H7 (cell line): ENCODE measurements at regions not wholly inside any gene's neighbourhood (a gene's known extent, or its start where the extent isn't known, plus 50 kb on each side); places are given as distances from the start of the nearest gene placed in this dataset.

ENCODE experiments used
- DNase-seq: peaks from one replicate; pipeline ENCODE4 v3.0.0; 2012
- H3K27me3 ChIP-seq: 2 replicates; pipeline ENCODE4 v1.6.0; 2011; ENCODE audit warnings: mild to moderate bottlenecking, low read length; ENCODE audit not compliant: control insufficient read depth, insufficient read depth
- H3K36me3 ChIP-seq: replicated peaks from 2 replicates; pipeline ENCODE4 v1.5.1; 2011; ENCODE audit warnings: low read length; ENCODE audit not compliant: control insufficient read depth, insufficient read depth
- H3K4me3 ChIP-seq: 2 replicates; pipeline ENCODE4 v1.5.1; 2011; ENCODE audit warnings: low read depth, mild to moderate bottlenecking, control low read depth, low read length, moderate library complexity; ENCODE audit not compliant: insufficient read depth

DNA sequence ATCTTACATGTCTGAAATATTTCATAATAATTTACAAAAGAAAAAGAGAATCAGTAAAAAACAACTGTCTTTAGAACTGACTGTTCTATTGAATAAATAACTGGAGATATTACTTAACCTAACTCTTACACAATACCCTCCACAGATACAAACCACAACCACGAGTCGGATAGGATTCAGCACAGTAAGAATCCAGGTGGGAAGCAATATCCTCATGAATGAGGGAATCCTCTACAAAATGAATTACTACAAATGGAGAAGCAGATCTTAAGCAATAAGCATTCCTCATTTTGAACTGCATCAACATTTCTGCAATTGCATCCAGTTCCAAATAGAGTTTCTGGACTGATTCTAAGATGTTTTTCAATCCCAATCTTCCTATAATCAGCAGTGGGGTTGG is 227.1 kb downstream of the SH2D1A start:
- Histone ChIP-seq H3K4me3 (no peak overlapping the region), H3K36me3 (no peaks in the 10 kb centered on the region), H3K27me3 (no peaks in the 10 kb centered on the region)
- no peak for DNase-seq

DNA sequence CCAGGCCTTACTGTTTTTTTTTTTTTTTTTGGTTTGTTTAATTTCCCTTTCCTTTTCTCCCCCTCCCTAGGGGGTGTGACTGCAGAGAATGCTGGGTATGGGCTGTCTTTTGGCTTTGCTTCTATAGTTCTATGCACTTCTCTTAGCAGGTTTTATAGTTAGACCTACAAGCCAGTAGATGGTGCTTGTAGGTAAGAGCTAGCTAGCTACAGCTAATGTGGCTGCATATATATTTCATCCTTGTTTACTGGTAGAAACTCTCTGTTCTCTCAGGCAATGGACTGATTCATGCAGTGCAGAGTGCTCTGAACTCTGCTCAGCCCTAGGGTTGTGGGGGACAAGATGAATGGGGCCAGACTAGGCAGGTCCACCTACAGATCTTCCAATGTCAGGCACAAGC is 246.4 kb downstream of the SH2D1A start:
- Histone ChIP-seq H3K27me3 (no peaks in the 10 kb centered on the region), H3K4me3 (no peak overlapping the region), H3K36me3 (no peaks in the 10 kb centered on the region)
- no peak for DNase-seq

- no peak for DNase-seq
- Histone ChIP-seq H3K36me3 (no peaks in the 10 kb centered on the region), H3K27me3 (no peaks in the 10 kb centered on the region), H3K4me3 (no peak overlapping the region)
These were observed 247.8 kb downstream of the SH2D1A start for GRCh38 chrX:124594017-124594651.

- Histone ChIP-seq H3K4me3 (no peak overlapping the region), H3K27me3 (no peaks in the 10 kb centered on the region), H3K36me3 (no peaks in the 10 kb centered on the region)
- no peak for DNase-seq
These were observed 259.1 kb downstream of the SH2D1A start for GRCh38 chrX:124605511-124605910.

DNA sequence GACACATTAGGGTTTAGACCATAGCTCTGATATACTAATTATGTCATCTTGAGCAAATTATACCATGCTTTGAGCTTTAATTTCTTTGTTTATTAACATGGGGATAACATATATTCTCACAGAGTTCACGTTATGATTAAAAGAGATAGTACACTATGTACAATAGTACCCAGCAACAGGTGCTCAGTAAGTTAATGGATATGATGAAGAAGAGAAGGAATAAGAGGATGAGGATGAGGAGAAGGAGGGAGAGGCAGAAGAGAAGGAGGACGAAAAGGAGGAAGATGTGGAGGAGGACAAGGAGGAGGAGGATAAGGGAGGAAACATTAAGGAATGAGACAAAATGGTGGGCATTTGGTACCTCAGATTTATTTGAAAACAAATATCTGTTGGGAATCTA is 260.4 kb downstream of the SH2D1A start:
- no peak overlapping the region for H3K4me3 ChIP-seq
- no peaks in the 10 kb centered on the region for H3K27me3 ChIP-seq
- H3K36me3 ChIP-seq = no peaks in the 10 kb centered on the region
- no peak for DNase-seq

DNA sequence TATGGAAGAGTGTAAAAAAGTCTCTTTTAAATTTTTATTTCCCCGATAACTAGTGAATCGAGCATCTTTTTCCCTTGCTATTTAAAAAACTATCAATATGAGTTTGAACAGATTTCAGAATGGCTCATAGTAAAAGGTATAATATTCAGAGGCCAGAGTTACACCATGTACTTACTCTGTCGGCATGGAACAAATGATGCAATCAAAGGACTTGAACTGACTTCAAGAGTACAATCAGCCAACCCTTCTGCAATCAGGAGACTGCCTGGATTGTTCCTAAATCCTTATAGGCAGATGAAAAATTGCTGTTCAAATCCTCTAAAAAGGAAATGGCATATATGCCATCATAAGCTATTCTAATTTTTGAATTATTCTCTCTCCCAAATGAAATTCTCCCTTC is 273.3 kb downstream of the SH2D1A start:
- no peak for DNase-seq
- Histone ChIP-seq H3K27me3 (no peaks in the 10 kb centered on the region), H3K4me3 (no peak overlapping the region), H3K36me3 (no peaks in the 10 kb centered on the region)

DNA sequence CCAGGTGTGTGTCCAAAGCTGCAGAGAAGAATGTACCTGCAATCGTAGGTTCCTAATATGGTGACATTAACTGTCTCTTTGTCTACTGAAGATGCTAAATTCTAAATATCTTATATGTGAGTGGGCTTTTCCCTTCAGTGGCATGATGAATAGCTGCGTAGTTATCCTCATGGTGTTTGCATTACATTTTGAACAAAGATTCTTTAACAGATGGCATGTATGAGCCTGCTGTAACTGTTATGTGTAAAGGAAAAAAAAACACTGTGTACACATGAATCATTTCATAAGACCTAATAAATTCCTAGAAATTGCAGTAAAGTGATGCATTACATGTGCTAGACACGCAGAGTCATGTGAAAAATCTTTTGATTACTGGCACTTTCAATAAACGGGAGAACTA is 288.0 kb downstream of the SH2D1A start:
- no peaks in the 10 kb centered on the region for H3K27me3 ChIP-seq
- no peak for DNase-seq
- no peak overlapping the region for H3K4me3 ChIP-seq
- no peaks in the 10 kb centered on the region for H3K36me3 ChIP-seq

DNA sequence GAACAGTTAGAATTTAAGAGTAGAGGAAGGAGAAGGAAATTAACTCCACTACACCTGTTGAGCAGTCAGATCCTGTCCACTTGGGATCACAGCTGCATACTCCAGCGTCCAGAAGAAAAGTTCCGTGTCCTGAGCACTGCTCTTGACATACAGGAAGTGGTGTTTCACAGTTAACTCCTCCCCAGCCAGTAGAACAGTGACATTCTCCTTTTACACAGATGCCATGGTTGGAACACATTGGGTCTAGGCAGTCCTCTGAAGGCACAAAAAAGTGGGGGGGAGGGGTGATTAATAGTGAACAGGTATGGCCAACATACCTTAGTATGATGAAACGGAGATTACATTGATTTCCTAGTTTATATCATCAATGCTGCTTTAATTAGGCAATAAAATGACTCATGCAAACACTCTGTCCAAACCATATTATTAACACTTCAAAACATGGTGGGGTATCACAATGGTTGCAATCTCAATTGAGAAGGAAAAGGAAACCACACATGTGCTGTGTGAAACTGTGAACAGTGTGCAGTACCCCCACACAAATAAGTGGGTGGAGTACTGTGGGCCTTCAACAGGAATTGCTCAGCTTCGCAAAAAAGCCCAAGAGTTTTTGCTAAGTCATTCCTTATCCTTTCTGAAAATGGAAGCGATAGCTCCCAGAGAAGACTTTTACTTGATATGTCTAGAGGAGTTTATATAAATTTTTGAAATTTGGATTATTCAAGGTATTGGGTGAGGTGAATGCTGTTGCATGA is 295.6 kb downstream of the SH2D1A start:
- Histone ChIP-seq H3K4me3 (no peak overlapping the region), H3K27me3 (no peaks in the 10 kb centered on the region), H3K36me3 (no peaks in the 10 kb centered on the region)
- no peak for DNase-seq

- Histone ChIP-seq H3K27me3 (no peaks in the 10 kb centered on the region), H3K36me3 (no peaks in the 10 kb centered on the region), H3K4me3 (no peak overlapping the region)
- no peak for DNase-seq
These were observed 300.0 kb downstream of the SH2D1A start for GRCh38 chrX:124646403-124646802.

GRCh38 chrX:124651031-124651430 is 304.7 kb downstream of the SH2D1A start:
- no peak for DNase-seq
- H3K4me3 ChIP-seq = no peak overlapping the region
- no peaks in the 10 kb centered on the region for H3K36me3 ChIP-seq
- H3K27me3 ChIP-seq = no peaks in the 10 kb centered on the region

GRCh38 chrX:124665621-124666400 is 319.4 kb downstream of the SH2D1A start:
- Histone ChIP-seq H3K36me3 (no peaks in the 10 kb centered on the region), H3K27me3 (no peaks in the 10 kb centered on the region), H3K4me3 (no peak overlapping the region)
- DNase-seq = no peak

DNA sequence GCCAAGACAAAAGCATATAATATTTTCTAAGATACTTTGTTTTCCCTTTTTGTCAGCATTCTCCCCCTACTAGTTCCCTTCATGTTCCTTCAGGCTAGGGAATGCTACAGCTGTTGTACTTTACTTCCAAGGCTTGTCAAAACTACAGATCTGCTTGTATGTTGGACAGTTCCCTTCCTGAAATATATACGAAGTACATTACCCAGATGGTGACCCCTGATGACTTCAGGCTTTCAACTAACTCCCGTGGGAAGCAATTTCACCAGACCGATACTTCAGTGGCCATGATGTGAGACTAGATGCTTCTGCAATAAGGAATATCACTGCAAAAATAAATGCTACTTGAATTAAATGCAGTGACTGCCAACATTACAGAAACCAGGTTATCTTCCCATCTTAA is 332.8 kb downstream of the SH2D1A start:
- no peak for DNase-seq
- Histone ChIP-seq H3K36me3 (no peaks in the 10 kb centered on the region), H3K27me3 (no peaks in the 10 kb centered on the region), H3K4me3 (no peak overlapping the region)

DNA sequence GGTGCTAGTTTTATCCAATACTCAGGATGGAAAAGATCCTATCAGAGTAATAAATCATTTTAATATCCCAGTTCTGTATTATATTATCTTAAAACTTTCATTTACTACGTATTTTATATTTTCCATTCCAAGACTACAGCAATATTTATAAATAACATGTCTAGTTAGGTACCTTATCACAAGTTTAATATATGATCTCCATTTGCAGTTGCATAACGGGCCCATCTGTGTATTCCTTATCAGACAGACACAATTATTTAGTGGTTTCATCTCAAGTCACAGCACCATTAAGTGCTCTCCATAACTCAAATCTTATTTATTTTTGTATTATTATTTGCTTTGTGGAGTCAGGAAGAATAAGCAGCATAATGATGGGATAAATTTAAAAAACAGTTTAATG is 333.9 kb downstream of the SH2D1A start:
- no peak overlapping the region for H3K4me3 ChIP-seq
- H3K27me3 ChIP-seq = no peaks in the 10 kb centered on the region
- no peaks in the 10 kb centered on the region for H3K36me3 ChIP-seq
- no peak for DNase-seq

DNA sequence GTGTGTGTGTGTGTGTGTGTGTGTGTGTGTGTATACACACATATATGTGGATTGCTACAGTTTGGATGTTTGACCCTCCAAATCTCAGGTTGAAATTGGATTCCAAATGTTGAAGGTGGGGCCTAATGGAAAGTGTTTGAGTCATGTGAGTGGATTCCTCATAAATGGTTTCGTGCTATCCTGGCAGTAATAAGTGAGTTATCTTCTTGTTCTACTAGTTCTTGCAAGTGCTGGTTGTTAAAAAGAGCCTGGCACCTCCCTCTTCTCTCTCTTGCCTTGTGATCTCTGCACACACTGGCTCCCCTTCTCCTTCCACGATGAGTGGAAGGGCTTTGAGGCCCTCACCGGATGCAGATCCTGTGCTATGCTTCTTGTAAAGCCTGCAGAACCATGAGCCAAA is 344.1 kb downstream of the SH2D1A start:
- H3K36me3 ChIP-seq = no peaks in the 10 kb centered on the region
- no peaks in the 10 kb centered on the region for H3K27me3 ChIP-seq
- no peak overlapping the region for H3K4me3 ChIP-seq
- DNase-seq = no peak

DNA sequence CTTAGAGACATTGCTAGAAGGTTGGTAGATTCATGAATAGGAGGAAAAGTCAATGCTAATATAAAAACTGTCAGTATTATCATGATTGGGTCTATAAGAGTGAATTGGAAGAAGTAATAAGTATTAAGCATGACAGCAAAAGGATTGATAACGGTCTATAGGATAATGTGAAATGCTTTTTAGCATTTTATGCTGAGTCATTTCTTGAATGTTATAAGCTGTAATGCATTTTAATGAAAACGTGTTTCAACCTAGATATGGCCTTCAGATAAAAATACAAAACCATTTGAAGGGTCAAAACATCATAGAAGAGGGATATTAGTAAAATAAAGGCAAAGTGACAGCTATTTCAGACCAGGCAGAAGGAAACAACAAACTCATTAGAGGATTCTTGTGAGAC is 353.5 kb downstream of the SH2D1A start:
- Histone ChIP-seq H3K36me3 (no peaks in the 10 kb centered on the region), H3K4me3 (no peak overlapping the region), H3K27me3 (no peaks in the 10 kb centered on the region)
- no peak for DNase-seq
